Fibroblast of skin of back (primary cell): ENCODE measurements at regions not wholly inside any gene's neighbourhood (a gene's known extent, or its start where the extent isn't known, plus 50 kb on each side); places are given as distances from the start of the nearest gene placed in this dataset.
"Not testable (repeated sequence)": the region's sequence is repeated elsewhere in the genome, so short reads cannot be mapped to it uniquely, and the experiment has no call there.

Experiments
- DNase-seq: peaks from one replicate; pipeline ENCODE4 v3.0.0-alpha.2; 2013

GRCh38 chr1:102365071-102365470, 368.3 kb upstream of the OLFM3 start:
- no peak for DNase-seq

GRCh38 chr1:102336602-102337001, 339.9 kb upstream of the OLFM3 start:
- DNase-seq = no peak

- no peak for DNase-seq
Observed at GRCh38 chr1:102318104-102318806, 321.5 kb upstream of the OLFM3 start.

GRCh38 chr1:102315096-102315495, 318.4 kb upstream of the OLFM3 start:
- DNase-seq = no peak

GRCh38 chr1:102296116-102296515, 299.4 kb upstream of the OLFM3 start:
- DNase-seq = no peak

DNA sequence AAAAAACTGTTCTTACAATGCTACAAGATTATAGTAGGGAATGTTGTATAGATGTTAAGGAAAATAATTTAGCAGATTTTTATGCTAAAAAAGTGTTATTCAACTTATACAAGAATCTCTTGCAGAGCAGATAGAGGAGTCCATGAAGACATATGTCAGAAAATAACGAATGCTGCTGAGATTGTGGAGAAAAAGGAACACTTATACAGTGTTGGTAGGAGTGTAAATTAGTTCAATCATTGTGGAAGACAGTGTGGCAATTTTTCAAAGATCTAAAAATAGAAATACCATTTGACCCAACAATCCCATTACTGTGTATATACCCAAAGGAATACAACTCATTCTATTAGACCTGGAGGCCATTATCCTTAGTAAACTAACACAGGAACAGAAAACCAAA, 286.2 kb upstream of the OLFM3 start:
- no peak for DNase-seq

GRCh38 chr1:102262994-102263393, 266.3 kb upstream of the OLFM3 start:
- DNase-seq = no peak

DNA sequence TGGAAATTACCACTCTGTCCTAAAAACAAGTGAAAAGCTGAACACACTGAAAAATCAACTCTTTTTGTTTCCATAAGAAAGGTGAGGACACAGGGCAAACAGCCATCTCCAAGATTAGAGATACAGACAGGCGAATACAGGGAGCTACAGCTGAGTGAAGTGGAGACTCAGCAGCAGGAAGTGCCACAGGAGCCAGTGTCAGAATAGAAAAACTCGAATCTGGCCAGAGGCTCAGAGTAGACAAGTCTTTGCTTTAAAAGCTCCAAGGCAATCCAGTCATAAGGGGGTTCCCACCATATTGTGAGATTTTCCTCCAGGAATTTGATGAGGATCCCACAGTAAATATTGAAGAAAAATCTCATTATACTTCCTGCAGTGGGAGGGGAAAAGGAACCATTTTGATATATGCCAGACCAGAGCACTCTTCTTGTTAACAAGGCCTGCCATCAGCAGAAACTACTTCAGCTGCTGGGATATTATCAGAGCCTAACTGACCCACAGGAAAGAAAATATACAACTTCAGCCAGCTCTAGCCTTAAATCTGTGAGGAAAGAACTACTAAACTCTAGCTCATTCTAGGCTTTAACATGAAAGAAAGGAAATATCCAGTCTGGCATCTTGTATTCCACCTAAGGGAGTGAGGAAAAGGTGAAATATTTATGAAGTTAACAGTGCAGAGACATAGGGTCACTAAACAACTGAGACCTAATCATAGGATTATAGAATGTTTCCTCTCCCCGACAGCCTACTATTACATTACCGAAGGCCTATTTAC, 256.2 kb upstream of the OLFM3 start:
- no peak for DNase-seq

- no peak for DNase-seq
Observed at GRCh38 chr1:102241431-102242338, 245.0 kb upstream of the OLFM3 start.

GRCh38 chr1:102239247-102239646, 242.5 kb upstream of the OLFM3 start:
- no peak for DNase-seq

- DNase-seq = no peak
Observed at GRCh38 chr1:102234753-102235359, 238.1 kb upstream of the OLFM3 start.

GRCh38 chr1:102219463-102219862, 222.7 kb upstream of the OLFM3 start:
- DNase-seq = no peak

- DNase-seq = not testable (repeated sequence)
Observed at GRCh38 chr1:102210891-102211290, 214.2 kb upstream of the OLFM3 start.

GRCh38 chr1:102191723-102192122, 195.0 kb upstream of the OLFM3 start:
- peak; percentile 56 for DNase-seq

DNA sequence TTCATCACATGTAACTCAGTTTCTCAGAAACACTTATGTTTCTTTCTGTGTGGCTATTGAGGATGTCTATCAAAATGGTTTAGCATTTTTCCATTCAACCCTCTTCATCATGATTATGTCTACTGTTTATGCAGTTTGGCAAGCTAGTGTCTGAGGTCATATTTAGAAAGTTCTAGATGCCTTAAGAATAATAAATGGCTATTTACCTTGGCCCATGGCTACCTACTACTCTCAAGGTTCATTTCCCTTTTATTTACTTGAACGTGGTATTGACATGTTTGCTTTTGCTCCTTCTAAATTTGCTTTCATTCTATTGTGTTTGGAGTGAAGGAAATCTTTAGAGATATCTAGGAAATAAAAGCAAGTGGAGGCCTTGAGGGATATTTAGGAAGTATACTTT, 193.7 kb upstream of the OLFM3 start:
- no peak for DNase-seq

DNA sequence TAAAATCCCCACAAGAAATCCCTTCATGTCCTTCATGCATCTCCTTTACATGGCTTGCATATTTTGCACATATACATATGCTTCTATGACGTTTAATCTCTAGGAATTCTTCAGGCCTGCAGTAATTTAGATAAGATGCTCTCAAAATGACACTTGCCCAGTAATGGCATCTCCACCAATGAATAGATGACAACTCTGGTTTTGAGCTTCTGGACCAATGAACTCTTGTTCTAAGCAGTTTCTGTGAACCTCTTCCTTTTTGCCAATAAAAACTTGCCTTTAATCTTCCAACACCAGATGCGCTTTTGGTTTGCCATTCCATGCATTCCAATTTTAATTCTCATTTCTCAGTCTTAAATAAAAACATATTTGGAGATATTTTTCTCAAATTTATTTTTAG, 189.8 kb upstream of the OLFM3 start:
- peak; percentile 86 for DNase-seq

DNA sequence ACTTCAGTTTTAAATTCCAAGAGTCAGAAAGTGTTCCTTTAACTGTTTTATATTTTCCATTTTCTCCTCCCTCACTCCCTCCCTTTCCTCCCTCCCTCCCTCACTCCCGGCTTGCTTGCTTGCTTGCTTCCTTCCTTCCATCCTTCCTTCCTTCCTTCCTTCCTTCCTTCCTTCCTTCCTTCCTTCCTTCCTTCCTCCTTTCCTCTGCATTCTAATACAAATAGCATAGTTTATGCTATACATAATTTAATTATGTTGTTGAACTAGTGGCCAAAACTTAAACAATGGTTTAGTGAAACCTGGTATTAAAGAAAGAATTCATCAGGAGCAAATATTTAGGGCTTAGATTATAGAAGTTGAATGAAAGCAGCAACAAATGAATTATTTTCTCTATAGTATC, 188.5 kb upstream of the OLFM3 start:
- DNase-seq = no peak

DNA sequence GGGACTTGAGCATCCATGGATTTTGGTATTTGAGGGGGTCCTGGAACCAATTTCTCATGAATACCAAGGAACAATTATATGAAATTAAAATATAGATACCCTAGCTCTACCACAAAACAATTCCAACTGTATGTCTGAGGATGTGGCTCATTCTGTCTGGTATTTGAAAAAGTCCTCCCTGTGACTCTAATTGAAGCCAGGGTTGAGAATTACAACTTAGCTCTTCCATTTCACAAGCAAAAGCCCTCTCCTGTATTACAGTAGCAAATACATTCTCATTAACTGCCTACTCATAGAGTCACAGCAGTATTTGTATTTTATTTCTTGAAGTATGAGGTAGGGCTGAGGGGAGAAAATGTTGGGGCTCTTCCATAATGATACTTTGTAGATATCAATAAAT, 187.8 kb upstream of the OLFM3 start:
- peak; percentile 26 for DNase-seq

DNA sequence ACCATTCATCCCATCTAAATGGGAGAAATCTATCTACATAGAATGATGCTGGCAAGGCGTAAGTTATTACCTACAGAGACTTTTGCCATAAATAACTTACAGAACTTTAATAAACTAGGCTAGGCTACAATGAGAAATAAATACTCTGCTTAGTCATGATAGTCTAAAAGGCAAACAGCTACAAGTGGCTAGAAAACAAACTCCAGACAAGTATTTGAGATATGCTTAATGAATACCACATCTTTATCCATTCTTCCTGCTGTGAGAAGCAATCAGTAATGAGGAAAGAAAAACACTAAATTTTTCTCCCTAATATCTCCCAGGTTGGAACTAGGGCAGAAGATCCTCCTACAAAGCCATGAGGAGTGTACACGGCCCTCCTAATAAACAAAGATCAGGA, 187.0 kb upstream of the OLFM3 start:
- peak; percentile 15 for DNase-seq

- DNase-seq = no peak
Observed at GRCh38 chr1:102182603-102183260, 186.0 kb upstream of the OLFM3 start.

- DNase-seq = no peak
Observed at GRCh38 chr1:102181341-102181740, 184.6 kb upstream of the OLFM3 start.

DNA sequence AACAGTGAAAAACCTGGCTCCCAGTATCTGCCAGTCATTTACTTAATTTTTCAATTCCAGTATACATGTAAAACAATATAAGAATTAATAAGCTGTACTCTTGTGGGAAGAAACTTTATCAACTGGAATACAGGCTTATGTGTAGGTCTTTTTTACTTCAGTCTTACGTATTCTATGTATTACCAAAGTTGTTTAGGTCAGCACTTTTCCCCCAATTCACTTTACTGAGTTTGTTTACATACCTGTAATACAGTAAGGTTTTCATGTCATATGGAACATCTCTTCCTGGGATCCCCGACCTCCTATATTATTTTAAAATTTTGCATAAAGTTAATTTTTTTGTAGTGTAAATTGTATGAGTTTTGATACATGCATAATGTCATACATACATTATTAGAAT, 181.8 kb upstream of the OLFM3 start:
- DNase-seq = no peak
